ENCODE measurements at regions not wholly inside any gene's neighbourhood (a gene's known extent, or its start where the extent isn't known, plus 50 kb on each side); places are given as distances from the start of the nearest gene placed in this dataset.

DNA sequence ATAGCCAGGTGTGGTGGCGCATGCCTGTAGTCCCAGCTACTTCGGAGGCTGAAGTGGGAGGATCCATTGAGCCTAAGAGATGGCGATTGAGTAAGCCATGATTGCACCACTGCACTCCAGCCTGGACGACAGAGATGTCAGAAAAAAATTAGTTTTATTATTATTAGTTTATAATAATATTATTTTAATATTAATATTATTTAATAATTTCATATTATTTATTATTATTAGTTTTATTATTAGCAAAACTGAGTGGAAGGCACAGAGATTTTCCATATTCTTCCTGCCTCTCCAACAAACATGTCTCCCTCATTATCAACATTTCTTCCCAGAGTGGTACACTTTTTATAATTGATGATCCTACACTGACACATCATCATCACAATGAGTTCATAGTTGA lies 278.2 kb downstream of the SOX11 start:
- ChIA-PET CTCF (ENCODE audit: partially characterized antibody) (no interaction called here), POLR2A (ENCODE audit: partially characterized antibody) (no interaction called here)
- Histone ChIP-seq H2BK120ac (replicated peaks; ENCODE audit: low read depth, low read length) (no peak overlapping the region), H4K8ac (ENCODE audit: extremely low read depth, insufficient read depth, low read length) (no peak overlapping the region), H4K20me1 (replicated peaks in 1 of 2; ENCODE audit: control insufficient read depth in 1 of 2, insufficient read depth in 2 of 2, low read length in 2 of 2) (no peaks in the 10 kb centered on the region), H3K9me3 (ENCODE audit: insufficient read depth in 2 of 2, low read depth in 1 of 2, low read length in 1 of 2) (peaks cover 0 to 2% of the 10 kb centered on the region in 2 experiments; a peak in 1 of 4 replicates), H2AFZ (ENCODE audit: low read length) (no peak overlapping the region), H3K4me1 (replicated peaks in 1 of 4; ENCODE audit: control insufficient read depth in 3 of 4, insufficient read depth in 4 of 4, low read length in 3 of 4) (peaks cover under 1 to 10% (median 4%) of the 10 kb centered on the region in 4 experiments; a peak in 6 of 7 replicates), H3K18ac (ENCODE audit: extremely low read depth, low read length) (no peak overlapping the region), H3K23me2 (ENCODE audit: low read depth, low read length) (no peaks in the 10 kb centered on the region), H3K79me1 (ENCODE audit: low read depth, low read length) (no peaks in the 10 kb centered on the region), H3K4me3 (ENCODE audit: extremely low read depth in 1 of 4, insufficient read depth in 2 of 4, low read depth in 3 of 4, low read length in 4 of 4) (no peak overlapping the region), H4K5ac (ENCODE audit: insufficient read length, low read depth, low read length) (no peak overlapping the region), H3K36me3 (ENCODE audit: control insufficient read depth in 2 of 4, insufficient read depth in 4 of 4, low read length in 3 of 4) (no peaks in the 10 kb centered on the region), H3K4me2 (ENCODE audit: insufficient read depth in 1 of 2, low read depth in 2 of 2, low read length in 2 of 2) (no peak overlapping the region), H2BK15ac (ENCODE audit: low read length) (no peak overlapping the region), H3K27me3 (replicated peaks in 1 of 4; ENCODE audit: control insufficient read depth in 3 of 4, extremely low read depth in 1 of 4, insufficient read depth in 3 of 4, low read length in 3 of 4) (no peaks in the 10 kb centered on the region), H2BK12ac (ENCODE audit: low read depth, low read length) (no peak overlapping the region), H2BK5ac (ENCODE audit: low read depth, low read length) (no peak overlapping the region), H3K23ac (ENCODE audit: insufficient read length) (no peak overlapping the region), H2BK20ac (ENCODE audit: low read length) (no peak overlapping the region), H3K27ac (ENCODE audit: low read depth, low read length) (no peak overlapping the region), H3K56ac (replicated peaks; ENCODE audit: insufficient read length, low read depth, low read length) (no peak overlapping the region), H3K79me2 (ENCODE audit: control insufficient read depth in 1 of 2, insufficient read depth in 2 of 2, low read length in 2 of 2) (no peaks in the 10 kb centered on the region), H3K9ac (replicated peaks in 1 of 4; ENCODE audit: extremely low read depth in 1 of 4, low read depth in 3 of 4, low read length in 3 of 4) (no peak overlapping the region), H2AK5ac (ENCODE audit: low read depth, low read length) (no peak overlapping the region), H3K4ac (replicated peaks; ENCODE audit: insufficient read length, low read depth, low read length) (no peak overlapping the region), H3K14ac (ENCODE audit: insufficient read length) (no peak overlapping the region), H4K91ac (replicated peaks; ENCODE audit: insufficient read length, low read length) (no peak overlapping the region)
- 70% methylated on average over 4 of the region's 4 CpGs; no CpG with 5 or more reads in 1 of the 2 experiments for WGBS, 2 experiments (ENCODE audit: extremely low coverage in 1 of 2, insufficient coverage in 1 of 2, insufficient read length in 1 of 2, insufficient replicate concordance in 2 of 2, low coverage in 1 of 2, low lambda C conversion rate in 2 of 2, missing lambda C conversion rate in 1 of 2)
- no peak for FAIRE-seq
- no peak for DNase-seq (ENCODE audit: low read depth in 1 of 2, low spot score in 2 of 2)
- TF ChIP-seq TEAD4 (IDR thresholded peaks at IDR 0.05; ENCODE audit: low read depth, low read length) (no peak), SIX5 (IDR thresholded peaks at IDR 0.05; ENCODE audit: low read depth, low read length) (no peak), ASH2L (IDR thresholded peaks at IDR 0.05; ENCODE audit: low read length) (no peak), SUZ12 (IDR thresholded peaks at IDR 0.05; ENCODE audit: low read length) (no peak), NRF1 (IDR thresholded peaks at IDR 0.05; ENCODE audit: low read depth, low read length) (no peak), KDM1A (IDR thresholded peaks at IDR 0.05; ENCODE audit: borderline replicate concordance, low read length) (no peak), KDM4A (IDR thresholded peaks at IDR 0.05; ENCODE audit: low read depth, low read length, severe bottlenecking) (no peak), CBX8 (IDR thresholded peaks at IDR 0.05; ENCODE audit: borderline replicate concordance, low read depth, low read length) (no peak), SIRT6 (IDR thresholded peaks at IDR 0.05; ENCODE audit: low read length) (no peak)

Measured in H1 (cell line).